Stimulated activated CD4-positive, alpha-beta T cell treated with anti-CD3 and anti-CD28 coated beads, Interleukin-2, amount 100 ng/mL, for 48 hours (primary cell): ENCODE measurements at regions not wholly inside any gene's neighbourhood (a gene's known extent, or its start where the extent isn't known, plus 50 kb on each side); places are given as distances from the start of the nearest gene placed in this dataset.

Experiments used
- DNase-seq, 2 donors: peaks; one replicate each; pipeline ENCODE4 v3.0.0-alpha.2; 2020

DNA sequence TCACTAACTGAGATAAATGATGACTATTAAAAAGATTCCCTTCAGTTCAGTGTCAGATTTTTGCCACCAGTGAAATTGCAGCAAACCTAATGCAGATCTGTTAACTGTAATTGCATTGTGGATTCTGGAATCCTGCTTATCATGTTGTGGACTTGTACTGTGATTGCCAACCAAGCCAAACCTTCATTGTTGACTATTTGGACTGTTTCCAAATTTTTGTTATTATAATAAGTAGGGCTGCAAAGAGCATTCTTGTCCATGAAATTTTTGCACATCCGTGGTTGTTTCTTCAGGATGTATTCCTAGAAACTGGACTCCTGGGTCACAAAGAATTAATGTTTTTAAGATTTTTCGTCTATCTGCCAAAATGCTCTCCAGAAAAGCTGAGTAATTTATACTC, 281.6 kb upstream of the ZMIZ1 start:
- DNase-seq, result no peak

DNA sequence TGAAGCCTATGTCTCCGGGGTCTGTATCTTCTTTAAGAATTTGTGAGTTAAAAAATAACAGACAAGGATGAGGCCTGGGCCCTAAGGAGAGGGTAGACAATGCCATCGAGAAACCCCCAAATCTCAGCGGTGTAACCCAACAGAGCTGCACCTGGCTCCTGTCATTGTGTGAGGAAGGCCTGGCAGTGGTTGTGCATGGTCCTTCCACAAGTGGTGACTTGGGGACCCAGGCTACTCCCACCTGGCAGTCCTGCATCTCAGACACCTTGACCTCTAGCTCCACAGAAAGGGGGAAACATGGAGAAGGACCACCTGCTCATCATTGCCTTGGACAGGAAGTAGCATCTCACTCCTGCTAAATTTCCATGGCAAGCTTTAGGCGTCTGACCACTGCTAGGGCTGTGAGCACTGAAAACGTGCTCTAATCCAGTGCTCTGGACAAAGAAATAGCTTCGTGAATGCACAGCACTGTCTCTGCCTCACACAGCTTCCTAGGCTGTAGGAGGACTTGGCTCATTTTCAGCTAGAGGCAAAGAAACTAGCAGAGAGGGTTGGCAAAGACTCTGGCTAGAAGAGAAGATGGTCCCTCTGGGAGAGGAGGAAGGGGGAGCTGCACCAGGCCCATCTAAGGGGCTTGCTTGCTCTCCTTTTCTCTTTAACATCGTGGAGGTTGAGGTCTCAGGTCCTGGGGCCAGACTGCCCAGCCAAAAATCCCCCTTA, 273.9 kb upstream of the ZMIZ1 start:
- DNase-seq, result no peak

GRCh38 chr10:78798976-78799730, 269.6 kb upstream of the ZMIZ1 start:
- no peak for DNase-seq

DNA sequence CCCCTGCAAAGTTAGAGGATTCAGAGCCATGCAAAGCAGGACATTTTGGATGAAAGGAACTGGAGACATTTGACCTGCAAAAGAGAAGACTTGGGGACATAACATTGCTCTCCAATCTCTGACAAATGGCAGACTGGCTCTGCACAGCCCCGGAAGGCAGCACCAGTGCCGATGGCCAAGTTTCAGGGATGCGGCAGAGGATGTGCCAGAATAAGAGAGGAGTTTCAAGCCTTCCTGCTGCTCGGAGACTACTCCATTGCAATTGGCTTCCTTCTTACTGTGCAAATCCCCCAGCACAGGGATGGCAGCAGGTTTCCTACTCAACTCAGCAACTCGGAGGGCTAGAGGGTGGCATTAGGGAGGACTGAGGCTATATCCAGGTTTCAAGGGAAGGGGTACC, 268.8 kb upstream of the ZMIZ1 start:
- no peak for DNase-seq

DNA sequence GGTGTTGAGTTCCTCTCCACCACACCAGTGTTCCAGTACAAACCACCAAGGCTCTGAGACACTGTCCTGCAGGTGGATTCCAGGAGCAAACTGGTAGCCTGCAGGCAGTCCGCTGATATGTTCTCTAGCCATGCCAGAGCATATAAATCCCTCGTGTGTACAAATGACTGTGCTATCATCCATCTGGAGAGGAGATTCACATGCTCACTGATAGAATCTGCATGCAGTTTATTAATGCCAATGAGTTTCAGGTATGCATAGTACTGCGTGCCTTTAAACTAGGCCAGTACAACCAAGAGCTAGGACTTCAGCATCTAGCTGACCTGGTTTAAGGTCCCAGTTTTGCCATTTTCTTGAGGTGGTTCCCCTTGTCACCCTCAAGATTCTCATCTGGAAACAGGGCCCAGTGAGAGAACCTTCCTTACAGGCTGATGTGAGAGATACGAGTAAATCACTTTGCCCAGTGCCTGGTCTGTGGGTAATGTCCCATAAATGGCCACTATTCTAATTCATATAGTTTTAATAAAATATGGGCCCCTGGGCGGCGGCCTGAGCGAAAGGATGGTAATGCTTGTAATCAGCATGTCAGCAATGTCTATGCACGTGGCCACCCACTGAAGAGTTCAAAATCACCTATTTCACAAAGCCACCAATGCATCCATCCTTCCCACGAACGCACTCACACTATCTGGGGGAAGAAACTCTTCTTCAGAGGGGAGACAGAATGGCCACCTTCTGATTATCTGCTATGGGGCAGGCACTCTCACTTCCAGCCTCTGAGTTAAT, 268.0 kb upstream of the ZMIZ1 start:
- no peak for DNase-seq

- no peak for DNase-seq
Measured at GRCh38 chr10:78802431-78802830, 266.3 kb upstream of the ZMIZ1 start.

DNA sequence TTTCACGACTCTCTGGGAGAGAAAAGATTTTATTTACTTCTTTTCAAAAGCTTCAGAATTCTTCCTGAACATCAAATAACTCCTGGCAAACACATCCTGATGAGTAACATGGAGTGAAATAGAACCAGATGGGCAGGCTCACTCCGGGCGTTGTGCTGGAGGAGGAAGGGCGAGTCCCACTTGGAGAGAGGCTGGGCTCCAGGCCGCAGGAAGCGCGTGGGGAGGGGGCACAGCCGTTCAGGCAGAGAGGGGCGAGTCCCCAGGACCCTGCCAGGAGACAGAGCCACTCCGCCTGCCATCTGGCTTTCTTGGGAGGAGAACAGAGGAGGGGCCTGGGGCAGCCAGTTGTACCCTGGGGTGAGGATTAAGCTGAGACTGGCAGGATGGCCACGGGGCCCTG, 265.9 kb upstream of the ZMIZ1 start:
- DNase-seq, result no peak

- DNase-seq, result no peak
Measured at GRCh38 chr10:78803710-78804109, 265.1 kb upstream of the ZMIZ1 start.

DNA sequence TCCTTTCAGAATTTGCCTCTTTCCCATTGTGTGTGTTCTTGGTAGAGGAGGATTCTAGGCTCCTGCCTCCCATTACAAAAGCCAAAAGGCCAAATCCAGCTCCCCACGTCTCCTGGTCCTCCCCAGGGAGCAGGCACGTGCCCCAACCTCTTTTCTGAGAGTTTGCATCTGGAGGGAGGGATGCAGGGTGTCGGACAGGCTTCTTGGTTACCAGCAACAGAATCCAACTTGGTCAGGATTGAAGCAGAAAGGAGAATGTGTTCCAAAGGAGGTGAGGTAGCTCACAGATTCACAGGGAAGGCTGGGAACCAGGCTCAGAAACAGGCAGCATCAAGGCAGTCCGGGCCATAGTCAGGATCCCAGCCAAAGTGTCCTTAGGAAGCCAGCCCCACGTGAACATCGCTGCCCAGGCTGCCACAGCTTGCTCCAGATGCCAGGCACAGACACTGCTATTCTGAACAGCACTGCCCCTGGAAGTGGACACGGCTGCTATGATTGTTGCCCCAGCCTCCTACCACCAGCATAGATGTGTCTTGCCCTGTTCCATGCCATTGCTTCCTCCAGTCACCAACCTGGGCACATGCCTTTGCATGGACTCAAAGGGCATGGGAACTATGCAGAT, 264.2 kb upstream of the ZMIZ1 start:
- DNase-seq, result no peak

GRCh38 chr10:78805176-78805575, 263.6 kb upstream of the ZMIZ1 start:
- DNase-seq, result no peak

DNA sequence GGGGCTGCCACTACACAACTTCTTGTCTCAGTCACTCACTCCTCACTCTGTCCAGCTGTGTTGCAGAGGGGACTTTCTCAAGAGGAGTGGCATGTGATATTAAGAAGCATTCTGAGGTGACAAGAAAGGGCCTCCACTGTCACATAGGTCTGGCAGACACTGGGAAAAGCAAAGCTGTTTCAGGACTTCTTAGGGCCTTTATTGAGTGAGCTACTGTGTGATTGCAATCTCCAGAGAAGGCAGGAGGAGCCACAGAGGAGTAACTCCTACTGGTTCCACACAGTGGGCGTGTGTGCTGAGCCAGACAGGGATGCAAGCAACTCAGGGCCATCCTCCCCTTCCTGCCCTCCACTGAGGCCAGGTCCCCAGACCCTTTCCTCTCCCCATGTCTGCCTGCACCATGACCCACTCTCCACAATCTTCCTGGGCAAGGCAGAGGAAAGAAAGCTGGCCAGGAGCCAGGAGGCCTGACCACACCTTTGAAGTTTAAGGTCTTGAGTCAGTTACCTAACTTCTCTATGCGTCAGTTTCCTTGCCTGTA, 262.0 kb upstream of the ZMIZ1 start:
- no peak for DNase-seq

DNA sequence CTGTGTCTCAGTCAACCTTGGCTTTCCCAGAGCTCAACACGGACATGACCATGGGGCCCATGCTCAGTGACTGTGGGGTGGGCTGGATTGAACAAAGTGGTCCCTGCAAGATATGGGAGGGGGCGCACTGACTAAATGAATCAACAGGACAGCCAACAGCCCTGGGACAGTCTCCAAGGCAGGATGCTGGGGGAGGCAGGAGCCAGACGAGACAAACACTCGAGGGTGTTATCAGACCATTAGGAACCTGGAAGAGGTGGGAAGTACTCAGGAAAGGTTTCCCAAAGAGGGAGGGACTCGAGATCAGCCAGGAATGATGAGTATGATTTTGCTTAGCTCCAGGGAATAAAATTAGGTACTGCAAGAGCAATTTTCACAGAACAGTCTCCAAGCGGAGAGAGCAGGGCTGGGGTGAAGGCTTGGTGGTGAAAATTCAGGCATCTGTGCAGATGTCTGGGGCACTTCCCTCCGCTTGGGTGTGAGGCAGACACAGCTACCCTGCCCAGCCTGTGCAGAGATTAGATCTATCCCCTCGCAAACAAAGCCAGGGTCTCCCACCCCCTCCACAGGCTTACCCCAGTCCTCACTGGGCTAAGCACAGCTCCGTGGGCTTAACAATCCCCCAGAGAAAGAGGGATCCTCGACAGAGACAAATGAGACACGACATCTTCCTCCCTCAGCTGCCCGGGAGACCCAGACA, 261.1 kb upstream of the ZMIZ1 start:
- DNase-seq, result no peak

DNA sequence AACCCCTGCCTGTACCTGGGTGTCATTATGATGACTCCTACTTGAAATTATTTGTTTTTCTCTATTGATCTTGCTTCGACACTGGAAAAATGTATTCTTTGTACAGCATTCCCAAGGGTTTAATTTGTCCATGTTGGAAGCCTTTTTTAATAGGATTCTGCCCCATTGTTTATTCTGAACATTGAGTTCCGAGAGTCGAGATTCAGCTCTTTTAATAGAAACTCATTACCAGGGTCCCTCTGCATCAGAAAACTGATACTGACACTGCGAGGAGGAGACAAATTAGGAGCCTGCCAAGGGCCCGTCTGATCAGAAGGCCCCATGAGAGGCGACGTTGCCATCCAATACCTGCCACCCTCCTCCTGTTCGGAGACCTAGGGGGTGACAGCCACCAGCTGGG, 260.5 kb upstream of the ZMIZ1 start:
- DNase-seq, result no peak

- DNase-seq, result no peak
Measured at GRCh38 chr10:78808736-78809367, 259.9 kb upstream of the ZMIZ1 start.

GRCh38 chr10:78811174-78811573, 257.6 kb upstream of the ZMIZ1 start:
- no peak for DNase-seq

DNA sequence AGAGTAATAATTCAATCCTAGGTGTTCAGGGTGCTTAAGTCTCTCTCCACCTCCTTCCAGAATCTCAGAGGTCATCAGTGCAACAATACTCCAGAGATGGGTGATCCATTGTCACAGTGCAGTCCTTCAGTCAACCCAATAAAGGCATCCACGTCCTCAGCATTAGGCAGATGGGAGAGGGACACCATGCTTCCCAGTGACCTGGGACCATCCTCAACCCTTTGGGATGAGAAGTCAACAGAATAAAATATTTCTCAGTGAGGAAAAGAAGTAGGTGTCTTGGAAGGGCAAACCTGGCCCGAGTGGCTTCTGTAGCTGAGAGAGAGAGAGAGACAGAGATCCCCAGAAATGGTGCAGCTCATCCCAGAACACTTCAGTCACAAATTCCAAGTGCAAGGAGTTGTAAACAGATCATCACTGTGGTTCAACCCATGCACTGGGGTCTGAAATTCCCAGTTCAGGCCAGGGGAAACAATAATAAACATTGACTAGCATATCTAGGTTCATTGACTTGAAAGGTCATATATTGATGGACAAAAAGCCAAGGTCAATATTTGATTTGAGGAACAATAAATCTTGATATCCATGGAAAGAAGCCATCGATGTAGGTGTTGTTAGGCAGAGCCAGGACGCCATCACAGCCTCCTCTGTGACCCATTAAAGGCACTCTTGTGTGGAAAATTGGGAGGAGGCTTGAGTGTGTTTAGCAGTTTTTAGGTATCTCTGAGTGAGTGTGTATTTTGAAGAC, 256.0 kb upstream of the ZMIZ1 start:
- no peak for DNase-seq

GRCh38 chr10:78813526-78813925, 255.2 kb upstream of the ZMIZ1 start:
- DNase-seq, result no peak

- DNase-seq, result no peak
Measured at GRCh38 chr10:78813998-78814399, 254.8 kb upstream of the ZMIZ1 start.

DNA sequence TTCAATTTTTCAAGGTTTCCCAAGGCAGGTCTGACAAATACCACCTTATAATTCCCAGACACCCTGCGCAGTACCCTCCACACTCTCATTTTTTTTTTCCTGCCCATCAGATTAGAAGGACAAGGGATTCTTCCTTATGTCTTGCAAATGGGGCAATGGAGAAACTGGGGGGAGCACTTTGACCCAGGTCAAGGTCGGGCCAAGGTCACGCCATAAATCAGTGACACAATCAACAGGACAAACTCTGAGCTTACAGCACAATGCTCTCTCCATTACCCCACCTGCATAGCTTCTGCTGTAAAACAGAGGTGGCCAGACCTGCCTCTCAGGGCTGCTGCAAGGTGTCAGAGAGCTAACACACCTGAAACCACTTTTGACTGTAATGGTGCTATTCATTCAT, 254.4 kb upstream of the ZMIZ1 start:
- DNase-seq, result no peak

DNA sequence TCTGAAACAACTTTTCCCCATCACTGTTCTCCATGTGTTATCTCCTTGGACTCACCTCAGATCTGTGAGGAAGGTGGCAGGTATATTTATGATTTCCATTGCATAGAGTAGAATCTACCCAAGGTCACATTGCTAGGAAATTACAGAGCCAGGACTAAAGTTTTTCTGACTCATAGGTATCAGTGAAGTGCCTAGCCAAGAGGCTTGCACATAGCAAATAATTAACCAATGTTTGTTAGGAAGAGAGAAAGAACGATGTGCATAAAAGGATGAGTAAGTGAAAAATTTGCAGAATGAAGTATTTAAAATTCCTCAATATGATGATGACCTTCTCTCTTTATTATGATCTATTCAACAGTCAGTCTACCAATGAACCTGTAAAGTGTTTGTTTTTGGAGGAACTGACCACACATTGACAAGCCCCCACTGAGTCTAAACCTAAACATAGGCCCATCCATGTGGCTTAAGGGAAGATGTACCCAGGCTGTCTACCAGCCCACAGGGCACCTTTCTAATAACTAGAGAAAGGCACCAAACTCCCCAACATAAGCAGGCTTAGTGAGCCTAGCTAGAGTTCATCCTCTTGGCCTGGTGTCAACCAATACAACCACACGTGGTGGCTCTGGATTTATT, 252.9 kb upstream of the ZMIZ1 start:
- no peak for DNase-seq

GRCh38 chr10:78817361-78817760, 251.4 kb upstream of the ZMIZ1 start:
- no peak for DNase-seq
